Trophoblast cell (in vitro differentiated cells and primary cell): ENCODE measurements at regions not wholly inside any gene's neighbourhood (a gene's known extent, or its start where the extent isn't known, plus 50 kb on each side); places are given as distances from the start of the nearest gene placed in this dataset.
A peak's percentile ranks its signal among the peaks of the same experiment; 100 is the strongest.

Source experiments
- DNase-seq, 2 donors: peaks; one replicate each; pipeline ENCODE4 v3.0.0-alpha.2; 2016
- H2AFZ ChIP-seq: 2 replicates; pipeline ENCODE4 v1.6.1; 2013; ENCODE audit warnings: low read length, moderate library complexity, mild to moderate bottlenecking; ENCODE audit not compliant: insufficient read depth, poor library complexity
- H2AK5ac ChIP-seq: 2 replicates; pipeline ENCODE4 v1.6.1; 2013; ENCODE audit warnings: mild to moderate bottlenecking, low read length
- H2BK120ac ChIP-seq: 2 replicates; pipeline ENCODE4 v1.6.1; 2013; ENCODE audit warnings: low read length, mild to moderate bottlenecking, moderate library complexity; ENCODE audit not compliant: insufficient read depth, poor library complexity
- H2BK12ac ChIP-seq: 2 replicates; pipeline ENCODE4 v1.6.1; 2013; ENCODE audit warnings: mild to moderate bottlenecking, low read length, moderate library complexity
- H2BK5ac ChIP-seq: 2 replicates; pipeline ENCODE4 v1.6.1; 2013; ENCODE audit warnings: low read length, low read depth, moderate library complexity, mild to moderate bottlenecking; ENCODE audit not compliant: poor library complexity
- H3K14ac ChIP-seq: 2 replicates; pipeline ENCODE4 v1.6.1; 2013; ENCODE audit warnings: mild to moderate bottlenecking, low read length
- H3K18ac ChIP-seq: 2 replicates; pipeline ENCODE4 v1.6.1; 2013; ENCODE audit warnings: mild to moderate bottlenecking, low read length
- H3K23ac ChIP-seq: 2 replicates; pipeline ENCODE4 v1.6.1; 2013; ENCODE audit warnings: low read length
- H3K27ac ChIP-seq: 2 replicates; pipeline ENCODE4 v1.5.1; 2013; ENCODE audit warnings: low read depth, mild to moderate bottlenecking, inconsistent platforms, low read length, moderate library complexity
- H3K27me3 ChIP-seq: 2 replicates; pipeline ENCODE4 v1.6.1; 2013; ENCODE audit warnings: inconsistent platforms, mild to moderate bottlenecking, low read length, moderate library complexity; ENCODE audit not compliant: insufficient read depth
- H3K36me3 ChIP-seq, 2 experiments: 1 replicate in 1 of 2; 2 replicates in 1 of 2; pipeline ENCODE4 v1.6.1; 2013; ENCODE audit warnings: low read length in 2 of 2, mild to moderate bottlenecking in 2 of 2, moderate library complexity in 1 of 2; ENCODE audit not compliant: insufficient read depth in 2 of 2, control insufficient read depth in 1 of 2
- H3K4ac ChIP-seq: 2 replicates; pipeline ENCODE4 v1.6.1; 2013; ENCODE audit warnings: low read depth, mild to moderate bottlenecking, low read length, moderate library complexity
- H3K4me1 ChIP-seq, 2 experiments: 1 replicate in 1 of 2; 2 replicates in 1 of 2; pipeline ENCODE4 v1.6.1; 2013; ENCODE audit warnings: low read length in 2 of 2, mild to moderate bottlenecking in 2 of 2, moderate library complexity in 1 of 2; ENCODE audit not compliant: insufficient read depth in 2 of 2, control insufficient read depth in 1 of 2
- H3K4me2 ChIP-seq: 2 replicates; pipeline ENCODE4 v1.6.1; 2013; ENCODE audit warnings: inconsistent platforms, mild to moderate bottlenecking, low read length, moderate library complexity
- H3K4me3 ChIP-seq: 2 replicates; pipeline ENCODE4 v1.5.1; 2013; ENCODE audit warnings: mild to moderate bottlenecking, low read depth, low read length, inconsistent platforms
- H3K79me1 ChIP-seq: one replicate; pipeline ENCODE4 v1.6.1; 2013; ENCODE audit warnings: low read length
- H3K79me2 ChIP-seq: 2 replicates; pipeline ENCODE4 v1.6.1; 2013; ENCODE audit warnings: low read length, mild to moderate bottlenecking; ENCODE audit not compliant: control insufficient read depth, insufficient read depth, poor library complexity
- H3K9ac ChIP-seq: 2 replicates; pipeline ENCODE4 v1.6.1; 2013; ENCODE audit warnings: mild to moderate bottlenecking, low read length
- H3K9me3 ChIP-seq: 2 replicates; pipeline ENCODE4 v1.6.1; 2013; ENCODE audit warnings: low read depth, mild to moderate bottlenecking, control low read depth, inconsistent platforms, low read length; ENCODE audit not compliant: insufficient read depth
- H4K12ac ChIP-seq: 2 replicates; pipeline ENCODE4 v1.6.1; 2013; ENCODE audit warnings: low read depth, mild to moderate bottlenecking, low read length, moderate library complexity
- H4K8ac ChIP-seq: 2 replicates; pipeline ENCODE4 v1.6.1; 2013; ENCODE audit warnings: low read depth, mild to moderate bottlenecking, low read length, moderate library complexity
- H4K91ac ChIP-seq: one replicate; pipeline ENCODE4 v1.6.1; 2013; ENCODE audit warnings: low read depth, mild to moderate bottlenecking, low read length, moderate library complexity
- WGBS: extraction: QIAGEN DNeasy Blood & Tissue Kit; methylation state at CpG from one replicate; pipeline ENCODE4 v1.1.7; 2013; ENCODE audit warnings: missing lambda C conversion rate; ENCODE audit not compliant: insufficient read length, insufficient coverage; ENCODE audit errors: extremely low coverage; 5-methylcytosine and 5-hydroxymethylcytosine counted together

- Histone ChIP-seq H2AFZ (no peak overlapping the region), H3K18ac (no peak overlapping the region), H2BK120ac (no peak overlapping the region), H3K4ac (no peak overlapping the region), H2BK12ac (no peak overlapping the region), H3K27me3 (no peaks in the 10 kb centered on the region), H3K36me3 (no peaks in the 10 kb centered on the region), H2AK5ac (no peak overlapping the region), H3K4me2 (no peak overlapping the region), H3K9ac (no peak overlapping the region), H3K9me3 (no peaks in the 10 kb centered on the region), H3K4me3 (no peak overlapping the region), H4K12ac (no peak overlapping the region), H3K27ac (no peak overlapping the region), H3K79me1 (no peaks in the 10 kb centered on the region), H3K79me2 (no peaks in the 10 kb centered on the region), H3K4me1 (no peaks in the 10 kb centered on the region), H3K23ac (no peak overlapping the region), H4K91ac (no peak overlapping the region), H4K8ac (no peak overlapping the region), H2BK5ac (no peak overlapping the region), H3K14ac (no peak overlapping the region)
- no CpG with 5 or more reads among the region's 19 CpGs for WGBS
- DNase-seq, result peak in 1 of 2 donors; percentile 59
Measured at GRCh38 chr6:167501831-167502385, 177.0 kb downstream of the TTLL2 start.

- Histone ChIP-seq H4K12ac (no peak overlapping the region), H3K4me2 (no peak overlapping the region), H2BK5ac (no peak overlapping the region)
Measured at GRCh38 chr6:167502471-167502870, 177.6 kb downstream of the TTLL2 start.

GRCh38 chr6:167504385-167504961 is 179.6 kb downstream of the TTLL2 start:
- H2AK5ac ChIP-seq, result no peak overlapping the region
- no peak for DNase-seq
- no peak overlapping the region for H3K9ac ChIP-seq
- H3K4ac ChIP-seq, result no peak overlapping the region
- H3K23ac ChIP-seq, result no peak overlapping the region
- no peak overlapping the region for H3K14ac ChIP-seq
- H3K18ac ChIP-seq, result no peak overlapping the region
- no peak overlapping the region for H4K12ac ChIP-seq
- H3K79me1 ChIP-seq, result no peaks in the 10 kb centered on the region
- H3K4me3 ChIP-seq, result no peak overlapping the region
- no peak overlapping the region for H2BK120ac ChIP-seq
- no peaks in the 10 kb centered on the region for H3K36me3 ChIP-seq
- H3K79me2 ChIP-seq, result no peaks in the 10 kb centered on the region
- no peak overlapping the region for H2BK5ac ChIP-seq
- H4K91ac ChIP-seq, result no peak overlapping the region
- H3K9me3 ChIP-seq, result no peaks in the 10 kb centered on the region
- H3K27me3 ChIP-seq, result no peaks in the 10 kb centered on the region
- H2BK12ac ChIP-seq, result no peak overlapping the region
- H3K4me2 ChIP-seq, result no peak overlapping the region
- H3K27ac ChIP-seq, result no peak overlapping the region
- H4K8ac ChIP-seq, result no peak overlapping the region
- no peak overlapping the region for H2AFZ ChIP-seq
- H3K4me1 ChIP-seq, result no peaks in the 10 kb centered on the region
- no CpG with 5 or more reads among the region's 6 CpGs for WGBS

More at GRCh38 chr6:167502471-167502870, 177.6 kb downstream of the TTLL2 start:
- no peak overlapping the region for H2BK120ac ChIP-seq
- DNase-seq, result no peak
- no peak overlapping the region for H3K4me3 ChIP-seq
- H2AFZ ChIP-seq, result no peak overlapping the region
- H4K8ac ChIP-seq, result no peak overlapping the region
- no peak overlapping the region for H3K27ac ChIP-seq
- no peaks in the 10 kb centered on the region for H3K36me3 ChIP-seq
- no peak overlapping the region for H3K23ac ChIP-seq
- no peak overlapping the region for H3K9ac ChIP-seq
- WGBS, result no CpG with 5 or more reads among the region's 7 CpGs
- H3K79me2 ChIP-seq, result no peaks in the 10 kb centered on the region
- no peaks in the 10 kb centered on the region for H3K9me3 ChIP-seq
- no peak overlapping the region for H4K91ac ChIP-seq
- no peak overlapping the region for H2AK5ac ChIP-seq
- H3K18ac ChIP-seq, result no peak overlapping the region
- H3K79me1 ChIP-seq, result no peaks in the 10 kb centered on the region
- no peaks in the 10 kb centered on the region for H3K27me3 ChIP-seq
- no peak overlapping the region for H3K14ac ChIP-seq
- no peak overlapping the region for H2BK12ac ChIP-seq
- no peaks in the 10 kb centered on the region for H3K4me1 ChIP-seq
- no peak overlapping the region for H3K4ac ChIP-seq

GRCh38 chr6:167505199-167505598 is 180.3 kb downstream of the TTLL2 start:
- Histone ChIP-seq H3K79me2 (no peaks in the 10 kb centered on the region), H3K79me1 (no peaks in the 10 kb centered on the region), H3K4me1 (no peaks in the 10 kb centered on the region), H3K27ac (no peak overlapping the region), H3K4me3 (no peak overlapping the region), H3K4ac (no peak overlapping the region), H3K36me3 (no peaks in the 10 kb centered on the region), H2BK5ac (no peak overlapping the region), H2AFZ (no peak overlapping the region), H2BK120ac (no peak overlapping the region), H3K27me3 (no peaks in the 10 kb centered on the region), H2AK5ac (no peak overlapping the region), H3K4me2 (no peak overlapping the region), H3K9me3 (no peaks in the 10 kb centered on the region), H3K18ac (no peak overlapping the region), H4K8ac (no peak overlapping the region), H4K91ac (no peak overlapping the region), H2BK12ac (no peak overlapping the region), H3K23ac (no peak overlapping the region), H3K9ac (no peak overlapping the region), H3K14ac (no peak overlapping the region), H4K12ac (no peak overlapping the region)
- no CpG with 5 or more reads among the region's 7 CpGs for WGBS
- DNase-seq, result no peak
